Muscle layer of duodenum (tissue), 2 donors: ENCODE measurements at regions not wholly inside any gene's neighbourhood (a gene's known extent, or its start where the extent isn't known, plus 50 kb on each side); places are given as distances from the start of the nearest gene placed in this dataset.

Experiments used
- H3K27ac ChIP-seq: one replicate; pipeline ENCODE4 v1.7.0; 2013; ENCODE audit warnings: mild to moderate bottlenecking, low read length
- H3K27me3 ChIP-seq: one replicate; pipeline ENCODE4 v1.7.0; 2013; ENCODE audit warnings: low read depth, mild to moderate bottlenecking, control low read depth, low read length
- H3K36me3 ChIP-seq, 2 donors: one replicate each; pipeline ENCODE4 v1.7.0; 2013; ENCODE audit warnings: low read length in 2 of 2, control low read depth in 1 of 2, mild to moderate bottlenecking in 1 of 2; ENCODE audit not compliant: insufficient read depth in 2 of 2, control insufficient read depth in 1 of 2
- H3K4me1 ChIP-seq, 2 donors: one replicate each; pipeline ENCODE4 v1.7.0; 2013; ENCODE audit warnings: low read length in 2 of 2, mild to moderate bottlenecking in 2 of 2, control low read depth in 1 of 2, moderate library complexity in 1 of 2; ENCODE audit not compliant: insufficient read depth in 2 of 2, control insufficient read depth in 1 of 2
- H3K4me3 ChIP-seq, 2 donors: one replicate each; pipeline ENCODE4 v1.7.0; 2013; ENCODE audit warnings: low read length in 2 of 2, low read depth in 1 of 2, mild to moderate bottlenecking in 1 of 2
- H3K9me3 ChIP-seq, 2 donors: one replicate each; pipeline ENCODE4 v1.7.0; 2013; ENCODE audit warnings: low read length in 2 of 2, control low read depth in 1 of 2, mild to moderate bottlenecking in 1 of 2; ENCODE audit not compliant: control insufficient read depth in 1 of 2
- donor health status: healthy.

- Histone ChIP-seq H3K4me1 (no peaks in the 10 kb centered on the region), H3K9me3 (no peaks in the 10 kb centered on the region), H3K36me3 (no peaks in the 10 kb centered on the region), H3K27ac (no peak overlapping the region), H3K27me3 (no peaks in the 10 kb centered on the region), H3K4me3 (no peak overlapping the region)
Measured at GRCh38 chr18:51731070-51731469, 533.6 kb upstream of the MEX3C start.

GRCh38 chr18:51734576-51734975 is 537.1 kb upstream of the MEX3C start:
- Histone ChIP-seq H3K4me1 (no peaks in the 10 kb centered on the region), H3K4me3 (no peak overlapping the region), H3K27me3 (no peaks in the 10 kb centered on the region), H3K36me3 (no peaks in the 10 kb centered on the region), H3K9me3 (no peaks in the 10 kb centered on the region), H3K27ac (no peak overlapping the region)

- Histone ChIP-seq H3K4me1 (no peaks in the 10 kb centered on the region), H3K36me3 (no peaks in the 10 kb centered on the region), H3K4me3 (no peak overlapping the region), H3K27me3 (no peaks in the 10 kb centered on the region), H3K27ac (no peak overlapping the region), H3K9me3 (peaks cover 0 to 2% of the 10 kb centered on the region in 2 donors)
Measured at GRCh38 chr18:51739044-51739666, 541.7 kb upstream of the MEX3C start.

- H3K36me3 ChIP-seq: no peaks in the 10 kb centered on the region
- no peak overlapping the region for H3K27ac ChIP-seq
- H3K4me3 ChIP-seq: no peak overlapping the region
- H3K9me3 ChIP-seq: no peaks in the 10 kb centered on the region
- H3K4me1 ChIP-seq: no peaks in the 10 kb centered on the region
- H3K27me3 ChIP-seq: no peaks in the 10 kb centered on the region
Measured at GRCh38 chr18:51751901-51752300, 554.4 kb upstream of the MEX3C start.

- no peak overlapping the region for H3K27ac ChIP-seq
- H3K4me1 ChIP-seq: no peaks in the 10 kb centered on the region
- H3K9me3 ChIP-seq: no peaks in the 10 kb centered on the region
- H3K36me3 ChIP-seq: no peaks in the 10 kb centered on the region
- H3K4me3 ChIP-seq: no peak overlapping the region
- H3K27me3 ChIP-seq: no peaks in the 10 kb centered on the region
Measured at GRCh38 chr18:51753365-51754057, 556.0 kb upstream of the MEX3C start.

GRCh38 chr18:51754566-51754965 is 557.1 kb upstream of the MEX3C start:
- H3K4me3 ChIP-seq: no peak overlapping the region
- no peaks in the 10 kb centered on the region for H3K9me3 ChIP-seq
- no peak overlapping the region for H3K27ac ChIP-seq
- no peaks in the 10 kb centered on the region for H3K36me3 ChIP-seq
- no peaks in the 10 kb centered on the region for H3K27me3 ChIP-seq
- H3K4me1 ChIP-seq: no peaks in the 10 kb centered on the region

- H3K27me3 ChIP-seq: no peaks in the 10 kb centered on the region
- H3K4me1 ChIP-seq: no peaks in the 10 kb centered on the region
- no peaks in the 10 kb centered on the region for H3K36me3 ChIP-seq
- no peak overlapping the region for H3K27ac ChIP-seq
- no peak overlapping the region for H3K4me3 ChIP-seq
- no peaks in the 10 kb centered on the region for H3K9me3 ChIP-seq
Measured at GRCh38 chr18:51757255-51757924, 559.9 kb upstream of the MEX3C start.

- H3K27ac ChIP-seq: no peak overlapping the region
- H3K27me3 ChIP-seq: no peaks in the 10 kb centered on the region
- H3K4me1 ChIP-seq: no peaks in the 10 kb centered on the region
- no peak overlapping the region for H3K4me3 ChIP-seq
- no peaks in the 10 kb centered on the region for H3K9me3 ChIP-seq
- no peaks in the 10 kb centered on the region for H3K36me3 ChIP-seq
Measured at GRCh38 chr18:51762373-51762772, 564.9 kb upstream of the MEX3C start.

GRCh38 chr18:51765606-51766360 is 568.3 kb upstream of the MEX3C start:
- Histone ChIP-seq H3K9me3 (no peaks in the 10 kb centered on the region), H3K4me1 (no peaks in the 10 kb centered on the region), H3K4me3 (no peak overlapping the region), H3K36me3 (no peaks in the 10 kb centered on the region), H3K27ac (no peak overlapping the region), H3K27me3 (no peaks in the 10 kb centered on the region)

- no peak overlapping the region for H3K27ac ChIP-seq
- H3K27me3 ChIP-seq: no peaks in the 10 kb centered on the region
- H3K36me3 ChIP-seq: no peaks in the 10 kb centered on the region
- no peak overlapping the region for H3K4me3 ChIP-seq
- no peaks in the 10 kb centered on the region for H3K4me1 ChIP-seq
- no peaks in the 10 kb centered on the region for H3K9me3 ChIP-seq
Measured at GRCh38 chr18:51767293-51767692, 569.8 kb upstream of the MEX3C start.

- H3K27me3 ChIP-seq: no peaks in the 10 kb centered on the region
- no peak overlapping the region for H3K4me3 ChIP-seq
- H3K9me3 ChIP-seq: no peaks in the 10 kb centered on the region
- no peaks in the 10 kb centered on the region for H3K36me3 ChIP-seq
- no peak overlapping the region for H3K27ac ChIP-seq
- H3K4me1 ChIP-seq: no peaks in the 10 kb centered on the region
Measured at GRCh38 chr18:51778115-51778514, 561.9 kb upstream of the DCC start.
